Ishikawa (cell line): ENCODE measurements at regions not wholly inside any gene's neighbourhood (a gene's known extent, or its start where the extent isn't known, plus 50 kb on each side); places are given as distances from the start of the nearest gene placed in this dataset.

Source experiments
- CEBPB ChIP-seq: IDR thresholded peaks from 2 replicates; pipeline ENCODE4 v1.6.1; 2012
- CREB1 ChIP-seq: IDR thresholded peaks from 2 replicates; pipeline ENCODE4 v1.6.1; 2012; ENCODE audit warnings: low read depth
- EGR1 ChIP-seq: IDR thresholded peaks from 2 replicates; pipeline ENCODE4 v1.6.1; 2012
- EP300 ChIP-seq: IDR thresholded peaks from 2 replicates; pipeline ENCODE4 v1.6.1; 2012; ENCODE audit warnings: borderline replicate concordance
- FOXM1 ChIP-seq: IDR thresholded peaks from 2 replicates; pipeline ENCODE4 v1.6.1; 2012; ENCODE audit warnings: low read depth, borderline replicate concordance
- NFIC ChIP-seq: IDR thresholded peaks from 2 replicates; pipeline ENCODE4 v1.6.1; 2012
- RAD21 ChIP-seq: IDR thresholded peaks from 2 replicates; pipeline ENCODE4 v1.6.1; 2012; ENCODE audit warnings: low read depth
- TAF1 ChIP-seq: IDR thresholded peaks from 2 replicates; pipeline ENCODE4 v1.6.1; 2012; ENCODE audit warnings: low read depth, mild to moderate bottlenecking
- TCF12 ChIP-seq: IDR thresholded peaks from 2 replicates; pipeline ENCODE4 v1.6.1; 2012; ENCODE audit warnings: low read depth
- TEAD4 ChIP-seq: IDR thresholded peaks from 2 replicates; pipeline ENCODE4 v1.6.1; 2012
- YY1 ChIP-seq: IDR thresholded peaks from 2 replicates; pipeline ENCODE4 v1.6.1; 2012; ENCODE audit warnings: low read depth
- ZBTB7A ChIP-seq: IDR thresholded peaks from 2 replicates; pipeline ENCODE4 v1.6.1; 2012; ENCODE audit warnings: low read depth
- TF ChIP-seq, protein P1 (sequence below): IDR thresholded peaks from 2 replicates; pipeline ENCODE4 v1.6.1; 2012; ENCODE audit warnings: low read depth, mild to moderate bottlenecking
- TF ChIP-seq, protein P2 (sequence below): IDR thresholded peaks from 2 replicates; pipeline ENCODE4 v1.6.1; 2012
- TF ChIP-seq, protein P3 (sequence below): IDR thresholded peaks from 2 replicates; pipeline ENCODE4 v1.6.1; 2012

DNA sequence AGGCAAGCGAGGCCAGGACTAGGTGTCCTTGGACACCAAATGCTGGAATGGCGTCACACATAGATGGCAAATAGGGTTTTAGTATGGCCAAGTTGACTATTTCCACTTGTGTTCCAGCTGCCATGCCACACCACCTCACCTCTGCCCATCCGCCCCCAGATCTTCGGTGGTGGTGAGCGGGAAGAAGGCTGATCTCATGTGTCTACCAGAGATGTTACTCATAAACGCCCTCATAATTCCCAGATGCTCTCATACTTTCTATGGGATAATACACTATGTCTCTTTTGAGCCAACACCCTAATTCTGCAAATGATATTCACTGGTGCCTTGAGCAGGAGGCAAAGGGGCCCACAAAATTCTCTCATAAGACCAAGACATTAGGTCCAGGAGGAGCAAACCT, 281.1 kb upstream of the FN1 start:
- no peak for TF ChIP-seq RAD21
- TF ChIP-seq, protein P1, sequence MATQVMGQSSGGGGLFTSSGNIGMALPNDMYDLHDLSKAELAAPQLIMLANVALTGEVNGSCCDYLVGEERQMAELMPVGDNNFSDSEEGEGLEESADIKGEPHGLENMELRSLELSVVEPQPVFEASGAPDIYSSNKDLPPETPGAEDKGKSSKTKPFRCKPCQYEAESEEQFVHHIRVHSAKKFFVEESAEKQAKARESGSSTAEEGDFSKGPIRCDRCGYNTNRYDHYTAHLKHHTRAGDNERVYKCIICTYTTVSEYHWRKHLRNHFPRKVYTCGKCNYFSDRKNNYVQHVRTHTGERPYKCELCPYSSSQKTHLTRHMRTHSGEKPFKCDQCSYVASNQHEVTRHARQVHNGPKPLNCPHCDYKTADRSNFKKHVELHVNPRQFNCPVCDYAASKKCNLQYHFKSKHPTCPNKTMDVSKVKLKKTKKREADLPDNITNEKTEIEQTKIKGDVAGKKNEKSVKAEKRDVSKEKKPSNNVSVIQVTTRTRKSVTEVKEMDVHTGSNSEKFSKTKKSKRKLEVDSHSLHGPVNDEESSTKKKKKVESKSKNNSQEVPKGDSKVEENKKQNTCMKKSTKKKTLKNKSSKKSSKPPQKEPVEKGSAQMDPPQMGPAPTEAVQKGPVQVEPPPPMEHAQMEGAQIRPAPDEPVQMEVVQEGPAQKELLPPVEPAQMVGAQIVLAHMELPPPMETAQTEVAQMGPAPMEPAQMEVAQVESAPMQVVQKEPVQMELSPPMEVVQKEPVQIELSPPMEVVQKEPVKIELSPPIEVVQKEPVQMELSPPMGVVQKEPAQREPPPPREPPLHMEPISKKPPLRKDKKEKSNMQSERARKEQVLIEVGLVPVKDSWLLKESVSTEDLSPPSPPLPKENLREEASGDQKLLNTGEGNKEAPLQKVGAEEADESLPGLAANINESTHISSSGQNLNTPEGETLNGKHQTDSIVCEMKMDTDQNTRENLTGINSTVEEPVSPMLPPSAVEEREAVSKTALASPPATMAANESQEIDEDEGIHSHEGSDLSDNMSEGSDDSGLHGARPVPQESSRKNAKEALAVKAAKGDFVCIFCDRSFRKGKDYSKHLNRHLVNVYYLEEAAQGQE: no peak
- TF ChIP-seq EP300: no peak
- TF ChIP-seq TEAD4: no peak
- no peak for TF ChIP-seq TCF12
- no peak for TF ChIP-seq ZBTB7A
- TF ChIP-seq CREB1: no peak
- TF ChIP-seq, protein P2, sequence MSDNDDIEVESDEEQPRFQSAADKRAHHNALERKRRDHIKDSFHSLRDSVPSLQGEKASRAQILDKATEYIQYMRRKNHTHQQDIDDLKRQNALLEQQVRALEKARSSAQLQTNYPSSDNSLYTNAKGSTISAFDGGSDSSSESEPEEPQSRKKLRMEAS: no peak
- no peak for TF ChIP-seq TAF1
- TF ChIP-seq, protein P3, sequence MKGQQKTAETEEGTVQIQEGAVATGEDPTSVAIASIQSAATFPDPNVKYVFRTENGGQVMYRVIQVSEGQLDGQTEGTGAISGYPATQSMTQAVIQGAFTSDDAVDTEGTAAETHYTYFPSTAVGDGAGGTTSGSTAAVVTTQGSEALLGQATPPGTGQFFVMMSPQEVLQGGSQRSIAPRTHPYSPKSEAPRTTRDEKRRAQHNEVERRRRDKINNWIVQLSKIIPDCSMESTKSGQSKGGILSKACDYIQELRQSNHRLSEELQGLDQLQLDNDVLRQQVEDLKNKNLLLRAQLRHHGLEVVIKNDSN: no peak
- TF ChIP-seq EGR1: no peak
- no peak for TF ChIP-seq CEBPB
- no peak for TF ChIP-seq YY1
- no peak for TF ChIP-seq FOXM1
- no peak for TF ChIP-seq NFIC

DNA sequence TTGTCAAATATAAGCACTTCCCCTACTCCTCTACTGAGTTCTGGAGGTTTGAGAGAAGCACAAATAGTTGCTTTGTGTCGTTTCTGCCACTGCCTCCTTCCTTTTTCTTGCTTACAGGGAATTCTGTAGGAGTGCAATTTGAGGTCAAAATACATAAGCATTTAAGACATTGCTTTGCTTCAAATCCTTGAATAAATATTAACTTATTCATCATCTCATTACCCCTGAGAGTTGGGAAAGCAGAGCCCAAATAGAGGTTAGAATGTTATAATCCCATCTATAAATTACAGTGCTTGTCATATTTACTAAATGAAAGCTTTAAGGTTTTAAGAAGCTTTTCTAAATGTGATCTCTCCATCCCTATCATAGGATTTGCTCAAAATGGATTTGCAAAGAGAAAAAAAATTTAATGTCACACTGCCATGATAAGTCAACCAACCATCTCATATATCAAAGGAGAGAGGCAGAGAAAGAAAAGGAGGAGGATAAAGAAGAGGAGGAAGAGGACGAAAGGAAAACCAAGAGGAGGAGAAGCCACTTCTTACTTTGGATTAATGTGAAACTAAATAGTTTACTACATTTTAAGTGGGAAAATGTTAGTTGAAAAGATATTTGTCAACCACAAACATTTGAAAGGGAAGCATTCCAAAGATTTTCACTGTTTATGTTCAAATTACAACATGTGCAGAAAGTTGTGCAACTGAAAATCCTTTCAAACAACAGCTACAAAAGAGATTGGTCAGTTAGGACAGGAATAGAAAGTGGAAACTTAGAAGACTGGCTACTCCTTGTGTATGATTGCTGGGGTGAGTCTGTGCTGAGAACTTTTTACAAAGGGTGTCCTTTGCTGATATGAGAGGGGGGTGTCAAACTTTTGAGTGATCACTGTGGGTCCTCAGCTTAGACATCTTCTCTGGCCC, 277.3 kb upstream of the FN1 start:
- TF ChIP-seq CEBPB: no peak
- no peak for TF ChIP-seq EP300
- TF ChIP-seq TEAD4: no peak
- TF ChIP-seq, protein P3: no peak
- TF ChIP-seq TCF12: no peak
- TF ChIP-seq YY1: no peak
- TF ChIP-seq, protein P2: no peak
- no peak for TF ChIP-seq RAD21
- no peak for TF ChIP-seq ZBTB7A
- TF ChIP-seq NFIC: no peak
- TF ChIP-seq CREB1: no peak
- TF ChIP-seq EGR1: no peak
- TF ChIP-seq, protein P1: no peak
- no peak for TF ChIP-seq TAF1
- no peak for TF ChIP-seq FOXM1

DNA sequence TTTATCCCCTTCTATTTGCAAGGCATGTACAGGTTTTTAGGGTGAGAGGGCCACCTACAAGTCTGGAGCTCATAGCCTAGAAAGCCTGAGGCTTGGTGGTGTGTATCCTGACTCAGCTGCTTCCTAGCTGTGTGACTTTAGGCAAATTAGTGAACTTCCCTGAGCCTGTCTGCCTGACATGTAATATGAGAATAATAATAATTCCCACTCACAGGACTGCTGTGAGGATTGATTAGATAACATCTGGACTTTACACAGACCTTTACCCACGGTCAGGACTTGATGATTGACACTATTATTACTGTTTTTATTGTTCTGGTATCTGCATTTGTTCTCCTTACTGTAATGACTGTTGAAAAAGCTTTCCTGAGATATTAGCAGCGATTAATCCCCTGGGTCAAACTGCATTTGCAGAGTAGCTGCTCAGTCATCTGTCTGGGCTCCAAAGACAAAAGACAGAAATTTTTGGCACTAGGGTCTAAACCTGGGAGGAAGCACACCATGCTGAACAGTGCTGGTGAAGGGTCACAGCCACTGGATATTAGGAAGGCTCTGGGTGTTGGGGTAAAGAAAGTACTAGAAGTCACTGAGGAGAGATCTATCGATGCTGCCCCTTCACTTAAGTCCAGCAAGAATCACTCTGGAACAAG, 276.5 kb upstream of the FN1 start:
- TF ChIP-seq EP300 (no peak), EGR1 (no peak), TCF12 (no peak), CREB1 (no peak), CEBPB (no peak), FOXM1 (no peak), NFIC (no peak), ZBTB7A (no peak), RAD21 (no peak), TEAD4 (no peak)
- TF ChIP-seq, protein P1: no peak
- TF ChIP-seq, protein P2: no peak
